Activated naive CD8-positive, alpha-beta T cell (primary cell): ENCODE measurements at regions not wholly inside any gene's neighbourhood (a gene's known extent, or its start where the extent isn't known, plus 50 kb on each side); places are given as distances from the start of the nearest gene placed in this dataset.
"Not testable (repeated sequence)": the region's sequence is repeated elsewhere in the genome, so short reads cannot be mapped to it uniquely, and the experiment has no call there.

Experiments
- H3K27ac Mint-ChIP-seq: one replicate; pipeline ENCODE4 v1.8.0; 2021; ENCODE audit warnings: mixed read lengths
- H3K27me3 Mint-ChIP-seq: one replicate; pipeline ENCODE4 v1.8.0; 2021; ENCODE audit warnings: mixed read lengths
- H3K36me3 Mint-ChIP-seq: one replicate; pipeline ENCODE4 v1.8.0; 2021; ENCODE audit warnings: mixed read lengths
- H3K4me1 Mint-ChIP-seq: one replicate; pipeline ENCODE4 v1.8.0; 2021; ENCODE audit warnings: low read depth, mixed read lengths
- H3K4me3 Mint-ChIP-seq: one replicate; pipeline ENCODE4 v1.8.0; 2021; ENCODE audit warnings: mild to moderate bottlenecking, mixed read lengths
- H3K9me3 Mint-ChIP-seq: one replicate; pipeline ENCODE4 v1.8.0; 2021; ENCODE audit warnings: low read depth, mixed read lengths

- Mint-ChIP-seq H3K27me3 (no peaks in the 10 kb centered on the region), H3K27ac (no peak overlapping the region), H3K9me3 (no peaks in the 10 kb centered on the region), H3K4me1 (no peaks in the 10 kb centered on the region), H3K4me3 (no peak overlapping the region), H3K36me3 (no peaks in the 10 kb centered on the region)
Observed at GRCh38 chr5:101811466-101811865, 484.6 kb downstream of the SLCO4C1 start.

DNA sequence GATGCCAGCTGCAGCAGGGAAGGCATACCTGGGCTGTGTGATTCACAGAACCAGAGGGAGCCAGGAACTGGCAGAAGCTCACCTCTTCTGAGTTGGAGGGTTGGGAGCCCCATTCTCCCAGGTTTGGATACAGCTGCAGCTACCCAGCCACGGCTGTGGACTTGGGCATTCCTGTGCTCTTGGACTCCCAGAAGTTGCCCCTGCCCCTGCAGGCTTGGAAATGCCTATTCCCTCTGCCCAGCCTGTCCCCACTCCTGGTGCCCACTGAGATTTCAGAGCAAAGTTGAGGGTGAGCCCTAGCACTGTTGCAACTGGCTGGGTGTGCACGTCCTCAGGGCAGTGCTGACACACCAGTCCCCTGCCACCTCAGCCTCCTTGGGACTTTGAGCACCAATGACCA, 489.7 kb downstream of the SLCO4C1 start:
- no peaks in the 10 kb centered on the region for H3K4me1 Mint-ChIP-seq
- H3K27me3 Mint-ChIP-seq: no peaks in the 10 kb centered on the region
- H3K27ac Mint-ChIP-seq: no peak overlapping the region
- H3K9me3 Mint-ChIP-seq: no peaks in the 10 kb centered on the region
- H3K4me3 Mint-ChIP-seq: no peak overlapping the region
- H3K36me3 Mint-ChIP-seq: no peaks in the 10 kb centered on the region

GRCh38 chr5:101796427-101796826, 499.7 kb downstream of the SLCO4C1 start:
- Mint-ChIP-seq H3K9me3 (peaks cover 5% of the 10 kb centered on the region), H3K27ac (no peak overlapping the region), H3K27me3 (no peaks in the 10 kb centered on the region), H3K4me1 (no peaks in the 10 kb centered on the region), H3K36me3 (no peaks in the 10 kb centered on the region), H3K4me3 (no peak overlapping the region)

DNA sequence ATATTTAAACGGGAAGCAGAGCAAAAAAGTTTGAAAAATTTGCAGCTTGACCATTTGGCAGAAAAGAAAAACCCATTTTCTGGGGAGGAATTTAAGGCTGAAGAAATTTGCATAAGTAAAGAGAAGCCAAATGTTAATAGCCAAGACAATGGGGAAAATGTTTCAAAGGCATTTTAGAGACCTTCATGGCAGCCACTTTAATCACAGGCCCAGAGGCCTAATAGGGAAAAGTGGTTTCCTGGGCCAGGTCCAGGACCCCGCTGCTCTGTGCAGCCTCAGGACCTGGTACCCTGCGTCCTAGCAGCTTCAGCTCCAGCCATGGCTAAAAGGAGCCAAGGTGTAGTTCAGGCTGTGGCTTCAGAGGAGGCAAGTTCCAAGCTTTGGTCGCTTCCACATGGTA, 507.3 kb downstream of the SLCO4C1 start:
- Mint-ChIP-seq H3K4me1 (no peaks in the 10 kb centered on the region), H3K27me3 (no peaks in the 10 kb centered on the region), H3K4me3 (no peak overlapping the region), H3K27ac (no peak overlapping the region), H3K36me3 (no peaks in the 10 kb centered on the region), H3K9me3 (peaks cover 5% of the 10 kb centered on the region)

- Mint-ChIP-seq H3K4me1 (no peaks in the 10 kb centered on the region), H3K27ac (no peak overlapping the region), H3K36me3 (no peaks in the 10 kb centered on the region), H3K4me3 (no peak overlapping the region), H3K9me3 (no peaks in the 10 kb centered on the region), H3K27me3 (no peaks in the 10 kb centered on the region)
Observed at GRCh38 chr5:101785090-101785489, 511.0 kb downstream of the SLCO4C1 start.

DNA sequence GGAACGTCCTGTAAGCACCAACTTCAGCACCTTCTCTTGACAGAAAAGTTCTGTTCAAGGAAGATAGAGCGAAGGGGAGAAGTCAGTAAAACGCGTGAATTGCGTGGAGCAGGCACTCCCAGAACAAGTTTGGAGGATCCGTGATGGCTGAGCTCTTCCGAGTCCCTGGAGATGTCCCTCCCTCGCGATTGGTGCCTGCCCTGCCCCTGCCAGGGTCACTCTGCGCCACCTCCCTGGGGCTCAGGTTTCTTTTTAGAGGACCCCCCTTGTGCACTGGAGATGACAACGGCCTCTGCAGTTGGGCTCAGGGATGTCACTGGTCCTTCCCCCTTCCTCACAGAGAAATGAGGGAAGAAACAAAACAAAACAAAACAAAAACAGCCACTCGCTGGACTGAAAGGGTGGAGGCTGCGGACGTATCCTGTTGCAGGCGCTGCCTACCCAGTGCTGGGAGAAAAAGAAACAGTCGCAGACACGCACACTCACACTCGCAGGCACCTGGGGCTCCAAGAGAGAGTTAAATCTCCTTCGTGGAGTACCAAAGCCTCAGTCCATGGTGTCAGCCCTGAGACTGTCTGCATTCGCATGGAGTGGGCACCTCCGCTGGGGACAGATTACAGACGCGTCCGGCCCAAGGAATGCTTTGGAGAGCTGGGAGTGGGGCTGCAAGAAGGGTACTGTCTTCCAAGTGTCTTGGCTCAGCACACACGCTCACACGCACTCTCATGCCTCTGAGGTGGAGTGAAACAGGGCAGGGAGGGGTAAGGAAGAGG, 512.7 kb downstream of the SLCO4C1 start:
- H3K27ac Mint-ChIP-seq: no peak overlapping the region
- H3K9me3 Mint-ChIP-seq: no peaks in the 10 kb centered on the region
- no peaks in the 10 kb centered on the region for H3K36me3 Mint-ChIP-seq

GRCh38 chr5:101782352-101783103, 513.6 kb downstream of the SLCO4C1 start:
- Mint-ChIP-seq H3K4me1 (no peaks in the 10 kb centered on the region), H3K36me3 (no peaks in the 10 kb centered on the region), H3K27me3 (no peaks in the 10 kb centered on the region), H3K9me3 (no peaks in the 10 kb centered on the region), H3K4me3 (no peak overlapping the region), H3K27ac (no peak overlapping the region)

More for the DNA sequence above, 512.7 kb downstream of the SLCO4C1 start:
- H3K4me3 Mint-ChIP-seq: no peak overlapping the region
- H3K4me1 Mint-ChIP-seq: no peaks in the 10 kb centered on the region
- H3K27me3 Mint-ChIP-seq: no peaks in the 10 kb centered on the region

- no peak overlapping the region for H3K27ac Mint-ChIP-seq
- no peaks in the 10 kb centered on the region for H3K36me3 Mint-ChIP-seq
- H3K4me1 Mint-ChIP-seq: no peaks in the 10 kb centered on the region
- no peak overlapping the region for H3K4me3 Mint-ChIP-seq
- no peaks in the 10 kb centered on the region for H3K27me3 Mint-ChIP-seq
- H3K9me3 Mint-ChIP-seq: no peaks in the 10 kb centered on the region
Observed at GRCh38 chr5:101751105-101751504, 545.0 kb downstream of the SLCO4C1 start.

- H3K27me3 Mint-ChIP-seq, H3K4me3 Mint-ChIP-seq, H3K36me3 Mint-ChIP-seq, H3K4me1 Mint-ChIP-seq, H3K27ac Mint-ChIP-seq, H3K9me3 Mint-ChIP-seq: not testable (repeated sequence)
Observed at GRCh38 chr5:101743000-101743399, 553.1 kb downstream of the SLCO4C1 start.

DNA sequence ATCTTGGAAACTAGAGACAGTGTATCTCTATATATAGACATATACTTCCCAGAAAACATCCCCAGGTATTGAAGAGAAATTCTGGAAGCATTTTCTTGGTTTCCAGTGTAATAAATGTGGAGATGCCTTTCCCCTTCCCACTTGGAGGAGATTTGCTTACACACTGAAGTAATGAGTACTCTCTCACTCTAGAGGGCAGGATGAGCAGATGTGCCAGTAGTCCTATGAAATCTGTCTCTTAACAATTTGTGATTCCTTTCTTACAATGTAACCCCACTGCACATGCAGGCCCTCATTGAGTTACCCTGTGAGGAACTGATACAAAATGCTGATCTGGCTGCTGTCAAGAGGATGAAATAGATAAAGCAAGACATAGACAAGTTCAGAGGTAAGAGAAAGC, 567.2 kb downstream of the SLCO4C1 start:
- no peak overlapping the region for H3K4me3 Mint-ChIP-seq
- no peak overlapping the region for H3K27ac Mint-ChIP-seq
- H3K9me3 Mint-ChIP-seq: no peaks in the 10 kb centered on the region
- H3K36me3 Mint-ChIP-seq: no peaks in the 10 kb centered on the region
- H3K27me3 Mint-ChIP-seq: no peaks in the 10 kb centered on the region
- H3K4me1 Mint-ChIP-seq: no peaks in the 10 kb centered on the region

GRCh38 chr5:101721543-101721942, 574.5 kb downstream of the SLCO4C1 start:
- Mint-ChIP-seq H3K27me3 (no peaks in the 10 kb centered on the region), H3K36me3 (no peaks in the 10 kb centered on the region), H3K27ac (no peak overlapping the region), H3K4me3 (no peak overlapping the region), H3K9me3 (no peaks in the 10 kb centered on the region), H3K4me1 (no peaks in the 10 kb centered on the region)

DNA sequence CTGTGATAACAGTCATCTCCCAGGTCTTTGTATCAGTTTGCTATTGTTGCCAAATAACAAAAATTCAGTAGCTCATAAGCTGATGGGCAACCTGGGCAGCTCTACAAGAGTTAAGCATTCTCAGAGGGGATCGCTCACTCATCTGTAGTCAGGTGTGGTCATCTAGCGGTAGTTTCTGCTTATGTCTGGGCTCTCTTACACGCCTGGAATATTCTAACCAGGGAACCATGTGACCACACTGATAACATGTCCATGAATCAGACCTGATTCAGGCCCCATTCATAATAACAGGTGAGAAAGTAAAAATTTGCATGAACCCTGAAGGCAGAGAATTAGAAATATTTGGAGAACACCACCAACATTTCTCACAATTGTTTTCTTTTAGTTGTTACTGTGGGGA, 576.1 kb downstream of the SLCO4C1 start:
- H3K9me3 Mint-ChIP-seq: no peaks in the 10 kb centered on the region
- no peaks in the 10 kb centered on the region for H3K4me1 Mint-ChIP-seq
- no peaks in the 10 kb centered on the region for H3K36me3 Mint-ChIP-seq
- no peak overlapping the region for H3K4me3 Mint-ChIP-seq
- no peak overlapping the region for H3K27ac Mint-ChIP-seq
- no peaks in the 10 kb centered on the region for H3K27me3 Mint-ChIP-seq

- Mint-ChIP-seq H3K36me3 (no peaks in the 10 kb centered on the region), H3K27me3 (no peaks in the 10 kb centered on the region), H3K9me3 (no peaks in the 10 kb centered on the region), H3K27ac (no peak overlapping the region), H3K4me3 (no peak overlapping the region), H3K4me1 (no peaks in the 10 kb centered on the region)
Observed at GRCh38 chr5:101717721-101718120, 578.4 kb downstream of the SLCO4C1 start.

GRCh38 chr5:101716941-101717340, 579.1 kb downstream of the SLCO4C1 start:
- Mint-ChIP-seq H3K4me3 (no peak overlapping the region), H3K27ac (no peak overlapping the region), H3K27me3 (no peaks in the 10 kb centered on the region), H3K9me3 (no peaks in the 10 kb centered on the region), H3K4me1 (no peaks in the 10 kb centered on the region), H3K36me3 (no peaks in the 10 kb centered on the region)

DNA sequence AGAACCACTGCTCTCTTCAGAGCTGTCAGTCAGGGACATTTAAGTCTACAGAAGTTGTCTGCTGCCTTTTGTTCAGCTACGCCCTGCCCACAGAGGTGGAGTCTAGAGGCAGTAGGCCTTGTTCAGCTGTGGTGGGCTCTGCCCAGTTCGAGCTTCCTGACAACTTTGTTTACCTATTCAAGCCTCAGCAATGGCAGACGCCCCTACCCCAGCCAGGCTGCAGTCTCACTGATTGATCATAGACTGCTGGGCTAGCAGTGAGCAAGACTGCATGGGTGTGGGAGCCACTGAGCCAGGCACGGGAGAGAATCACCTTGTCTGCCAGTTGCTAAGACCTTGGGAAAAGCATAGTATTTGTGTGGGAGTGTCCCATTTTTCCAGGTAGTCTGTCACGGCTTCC, 580.3 kb downstream of the SLCO4C1 start:
- H3K4me1 Mint-ChIP-seq, H3K27me3 Mint-ChIP-seq, H3K27ac Mint-ChIP-seq, H3K36me3 Mint-ChIP-seq, H3K4me3 Mint-ChIP-seq, H3K9me3 Mint-ChIP-seq: not testable (repeated sequence)

DNA sequence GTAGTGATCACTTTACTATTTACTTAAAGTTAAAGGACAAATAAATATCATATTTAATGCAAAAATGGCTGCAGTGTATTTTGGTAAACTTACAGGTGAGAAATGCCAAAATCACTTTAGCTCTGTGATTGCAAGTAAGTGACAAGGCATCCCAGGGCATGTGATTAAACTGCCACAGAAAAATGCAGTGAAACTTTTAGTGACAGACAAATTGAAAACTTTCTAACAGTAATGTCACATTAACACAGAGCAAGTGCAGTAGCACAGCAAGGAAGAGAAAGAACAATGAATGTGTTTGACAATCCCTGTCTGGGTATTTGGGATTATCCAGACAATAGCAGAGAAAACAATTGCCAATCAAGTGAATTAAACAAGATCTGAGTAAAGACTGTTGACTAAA, 606.8 kb downstream of the SLCO4C1 start:
- no peak overlapping the region for H3K27ac Mint-ChIP-seq
- no peaks in the 10 kb centered on the region for H3K9me3 Mint-ChIP-seq
- no peaks in the 10 kb centered on the region for H3K36me3 Mint-ChIP-seq
- H3K27me3 Mint-ChIP-seq: no peaks in the 10 kb centered on the region
- no peak overlapping the region for H3K4me3 Mint-ChIP-seq
- H3K4me1 Mint-ChIP-seq: no peaks in the 10 kb centered on the region
